Hepatic stellate cell (primary cell): ENCODE measurements at regions not wholly inside any gene's neighbourhood (a gene's known extent, or its start where the extent isn't known, plus 50 kb on each side); places are given as distances from the start of the nearest gene placed in this dataset.
"Not testable (repeated sequence)": the region's sequence is repeated elsewhere in the genome, so short reads cannot be mapped to it uniquely, and the experiment has no call there.

ENCODE experiments used
- DNase-seq: peaks from one replicate; pipeline ENCODE4 v3.0.0; 2011; ENCODE audit warnings: low spot score

DNA sequence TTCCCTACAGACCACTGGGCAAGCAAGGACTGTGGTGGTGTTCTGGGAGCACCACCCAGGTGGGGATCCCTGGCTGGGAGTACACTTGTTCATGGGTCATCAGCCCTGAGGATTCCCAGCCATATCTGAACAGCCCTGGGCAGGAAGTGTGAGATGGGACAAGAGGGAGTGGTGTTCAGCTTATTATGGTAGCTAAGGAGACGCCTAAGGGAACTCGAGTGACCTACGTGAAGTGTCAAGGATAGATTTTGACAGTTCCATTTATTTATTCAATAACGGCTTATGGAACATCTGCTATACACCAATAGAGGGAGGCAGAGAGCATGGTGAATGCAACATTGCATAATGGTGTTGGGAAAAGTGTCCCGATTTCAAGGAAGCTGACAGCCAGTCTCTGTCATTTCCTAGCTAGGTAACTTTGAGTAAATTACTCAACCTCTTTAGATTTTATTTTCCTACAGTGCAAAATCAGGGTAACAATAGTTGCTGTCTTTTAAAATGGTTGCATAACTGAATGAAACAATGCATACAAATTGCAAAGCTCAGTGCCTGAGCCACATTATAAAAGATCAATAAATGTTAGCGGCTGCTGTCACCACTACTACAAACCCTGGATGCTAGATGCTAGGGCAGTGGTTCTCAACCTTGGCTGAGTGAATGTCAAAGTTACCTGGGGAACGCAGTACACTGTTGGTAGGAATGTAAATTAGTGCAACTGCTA lies 534.1 kb downstream of the GRIN2A start:
- DNase-seq, result peak; percentile 17

GRCh38 chr16:9650284-9650683 lies 531.9 kb downstream of the GRIN2A start:
- DNase-seq, result no peak

DNA sequence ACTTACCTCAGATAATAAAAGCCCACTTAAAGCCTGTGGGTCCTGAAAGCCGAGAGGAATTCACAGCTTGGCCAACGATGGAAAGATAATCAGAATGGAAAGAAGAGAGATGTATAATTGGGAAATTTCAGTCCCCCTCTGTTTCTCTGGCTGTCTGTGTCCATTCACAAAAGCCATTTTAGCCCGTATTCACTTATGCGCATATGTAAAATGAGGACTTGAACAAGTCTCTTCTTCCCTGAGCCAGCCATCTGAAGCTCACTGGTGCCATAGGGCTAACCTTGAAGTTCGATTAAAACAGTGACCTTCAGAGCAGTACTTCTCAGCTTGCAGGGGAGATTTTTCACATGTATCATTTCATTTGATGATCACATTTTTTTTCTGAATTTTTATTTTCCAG lies 527.2 kb downstream of the GRIN2A start:
- no peak for DNase-seq

GRCh38 chr16:9657641-9658040 lies 524.6 kb downstream of the GRIN2A start:
- no peak for DNase-seq

DNA sequence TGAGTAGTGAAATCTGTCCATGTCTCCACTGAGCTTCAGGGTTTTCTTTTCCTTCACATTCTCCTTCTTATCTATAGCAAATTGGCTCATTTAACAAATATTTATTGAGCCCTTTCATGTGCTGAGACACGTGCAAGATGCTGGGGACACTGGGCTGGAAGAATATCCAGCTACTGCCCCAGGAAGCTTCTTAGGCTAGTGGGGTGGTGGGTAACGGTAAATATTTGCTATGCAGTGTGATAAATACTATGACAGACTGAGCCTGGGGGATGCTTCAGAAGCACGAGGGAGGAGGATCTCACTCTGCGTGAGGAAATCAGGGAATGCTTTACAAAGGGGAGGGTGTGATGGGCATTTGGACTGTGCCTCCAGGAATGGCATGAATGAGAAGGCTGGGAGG lies 524.1 kb downstream of the GRIN2A start:
- no peak for DNase-seq

GRCh38 chr16:9658586-9658985 lies 523.6 kb downstream of the GRIN2A start:
- DNase-seq, result no peak

DNA sequence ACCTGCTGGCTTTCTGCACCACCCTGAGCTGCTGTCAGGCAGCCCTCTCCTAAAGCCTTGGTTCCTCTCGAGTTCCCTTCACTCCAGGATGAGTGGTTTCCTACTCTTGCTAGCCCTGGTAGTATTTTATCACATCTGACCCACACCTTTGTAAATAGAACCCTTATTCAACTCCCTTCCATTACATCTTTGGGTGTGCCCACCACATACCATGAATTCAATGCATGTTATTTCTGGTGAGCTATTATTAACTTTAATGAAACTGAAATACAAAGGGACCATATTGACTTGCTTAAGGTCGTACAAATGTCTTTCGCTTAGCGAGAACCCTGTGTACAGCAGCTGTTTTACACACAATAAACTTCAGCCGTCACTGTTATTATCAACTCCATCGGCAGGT lies 521.3 kb downstream of the GRIN2A start:
- DNase-seq, result no peak

- no peak for DNase-seq
These were observed 520.8 kb downstream of the GRIN2A start for GRCh38 chr16:9661336-9662017.

DNA sequence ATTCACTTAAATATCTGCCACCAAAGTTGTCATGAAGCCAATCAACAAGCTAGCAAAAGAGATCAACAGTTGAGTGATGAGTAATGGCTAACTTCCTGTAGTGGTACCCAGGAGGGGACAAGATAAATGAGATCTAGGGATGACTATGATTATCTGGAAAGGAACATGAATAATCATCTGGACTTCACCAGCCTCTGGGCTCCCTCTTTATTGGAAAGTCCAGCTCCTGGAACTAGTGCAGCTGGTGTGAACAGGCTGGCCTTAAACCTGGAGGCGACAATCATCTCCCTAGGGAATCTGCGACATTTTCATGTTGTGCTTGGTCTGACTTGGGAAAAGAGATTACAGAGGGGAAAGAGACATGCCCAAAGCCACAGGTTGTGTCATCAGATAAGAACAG lies 518.6 kb downstream of the GRIN2A start:
- no peak for DNase-seq

DNA sequence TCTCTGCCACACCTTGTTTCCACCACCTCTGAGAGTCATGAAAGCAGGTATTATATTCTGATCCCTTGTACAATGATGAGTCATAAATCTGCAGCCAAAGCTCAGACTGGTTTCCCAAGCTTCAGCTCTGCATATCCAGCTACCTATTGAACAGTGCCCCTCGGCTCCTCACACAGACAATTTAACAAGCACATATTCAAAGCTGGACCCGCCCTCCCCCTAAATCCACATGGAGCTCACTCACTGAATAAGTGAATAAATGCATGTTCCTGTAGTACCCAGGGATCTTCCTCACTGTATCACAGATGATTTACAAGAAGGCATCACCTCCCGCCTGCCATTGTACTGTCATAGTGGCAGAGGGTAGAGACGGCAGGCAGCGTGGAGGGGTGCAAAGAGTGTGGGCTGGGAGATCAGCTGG lies 516.4 kb downstream of the GRIN2A start:
- DNase-seq, result no peak

GRCh38 chr16:9666834-9667480 lies 515.3 kb downstream of the GRIN2A start:
- no peak for DNase-seq

GRCh38 chr16:9670033-9670432 lies 512.2 kb downstream of the GRIN2A start:
- DNase-seq, result no peak

GRCh38 chr16:9670616-9671015 lies 511.6 kb downstream of the GRIN2A start:
- DNase-seq, result not testable (repeated sequence)

GRCh38 chr16:9676560-9677300 lies 505.5 kb downstream of the GRIN2A start:
- not testable (repeated sequence) for DNase-seq

- no peak for DNase-seq
These were observed 505.0 kb downstream of the GRIN2A start for GRCh38 chr16:9677301-9677653.

- DNase-seq, result no peak
These were observed 502.9 kb downstream of the GRIN2A start for GRCh38 chr16:9679213-9679767.

- no peak for DNase-seq
These were observed 502.1 kb downstream of the GRIN2A start for GRCh38 chr16:9680019-9680655.

GRCh38 chr16:9680968-9681367 lies 501.3 kb downstream of the GRIN2A start:
- no peak for DNase-seq

GRCh38 chr16:9681508-9681907 lies 500.7 kb downstream of the GRIN2A start:
- no peak for DNase-seq

DNA sequence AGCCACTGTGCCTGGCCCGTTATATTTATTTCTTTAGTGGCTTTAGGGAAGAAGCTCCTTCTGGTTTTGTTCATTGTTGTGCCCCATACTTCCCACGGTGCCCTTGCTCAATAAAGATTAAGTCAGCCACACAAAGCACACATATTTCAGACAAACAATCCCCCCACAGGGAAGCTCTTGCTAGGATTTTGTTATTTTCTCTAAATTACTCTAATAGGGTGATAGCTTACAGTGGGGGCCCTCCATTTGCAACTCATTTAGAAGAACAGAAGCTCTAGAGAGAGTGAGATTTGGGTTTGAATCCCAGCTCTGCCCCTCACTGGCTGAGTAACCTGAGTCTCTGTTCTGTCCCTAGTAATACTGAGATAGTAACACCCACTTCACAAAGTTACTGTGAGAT lies 499.9 kb downstream of the GRIN2A start:
- no peak for DNase-seq

GRCh38 chr16:9683677-9684076 lies 498.6 kb downstream of the GRIN2A start:
- no peak for DNase-seq
